Right renal cortex interstitium (tissue), 3 donors: ENCODE measurements at regions not wholly inside any gene's neighbourhood (a gene's known extent, or its start where the extent isn't known, plus 50 kb on each side); places are given as distances from the start of the nearest gene placed in this dataset.
"Not testable (repeated sequence)": the region's sequence is repeated elsewhere in the genome, so short reads cannot be mapped to it uniquely, and the experiment has no call there.

Experiments used
- DNase-seq, 3 donors: peaks; one replicate each; pipeline ENCODE4 v3.0.0-alpha.2; 2013; ENCODE audit warnings: low read depth in 3 of 3, low spot score in 2 of 3

DNA sequence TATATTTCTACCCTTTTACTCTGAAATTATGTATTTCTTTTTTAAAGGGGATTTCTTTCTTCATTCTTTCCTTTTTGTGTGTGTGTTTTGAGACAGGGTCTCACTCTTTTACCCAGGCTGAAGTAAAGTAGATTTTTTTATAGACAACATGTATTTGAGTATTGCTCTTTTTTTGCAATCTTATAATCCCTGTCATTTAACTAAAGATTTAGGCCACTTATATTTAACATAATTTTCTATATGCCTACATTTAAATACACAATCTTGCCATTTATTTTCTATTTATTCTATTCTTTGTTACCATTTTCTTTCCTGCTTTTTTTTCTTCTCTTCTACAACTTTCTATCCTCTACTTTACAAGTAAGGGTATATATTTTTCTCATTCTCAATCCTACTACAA lies 416.0 kb upstream of the IRX2 start:
- DNase-seq = no peak

DNA sequence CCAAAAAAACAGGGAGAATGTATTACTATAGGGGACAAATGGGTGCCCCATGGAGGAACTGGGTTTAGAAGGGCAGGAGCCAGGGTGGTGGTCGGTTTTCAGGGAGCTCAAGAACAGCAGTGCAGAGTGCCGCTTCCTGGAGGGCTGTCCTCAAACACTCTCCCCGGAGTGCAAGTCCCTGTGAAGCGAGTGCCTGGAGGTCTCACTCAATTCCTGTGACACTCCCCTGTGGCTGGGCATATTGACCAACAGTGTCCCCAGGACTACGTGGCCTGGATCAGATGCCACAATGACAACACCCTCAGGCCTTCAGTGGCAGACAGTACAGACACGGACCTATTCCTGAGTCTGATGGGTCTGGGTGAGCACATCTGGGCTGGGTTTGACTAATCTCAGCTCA lies 412.1 kb upstream of the IRX2 start:
- no peak for DNase-seq

DNA sequence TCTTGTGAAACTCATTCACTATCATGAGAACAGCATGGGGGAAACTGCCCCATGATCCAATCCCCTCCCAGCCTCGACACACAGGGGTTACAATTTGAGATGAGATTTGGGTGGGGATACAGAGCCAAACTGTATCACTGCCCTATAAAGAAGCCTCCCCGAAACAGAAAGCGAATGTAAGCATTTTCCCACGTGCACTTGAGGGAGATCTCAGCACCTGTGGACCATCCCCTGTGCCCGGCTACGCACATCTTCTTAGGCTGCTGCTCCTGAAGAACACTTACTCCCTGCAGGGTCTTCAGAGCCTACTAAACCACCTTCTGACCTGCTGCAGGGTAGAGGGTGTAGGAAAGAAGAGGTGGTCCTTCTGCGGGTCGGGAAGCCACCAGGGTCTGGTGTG lies 410.2 kb upstream of the IRX2 start:
- DNase-seq = no peak

DNA sequence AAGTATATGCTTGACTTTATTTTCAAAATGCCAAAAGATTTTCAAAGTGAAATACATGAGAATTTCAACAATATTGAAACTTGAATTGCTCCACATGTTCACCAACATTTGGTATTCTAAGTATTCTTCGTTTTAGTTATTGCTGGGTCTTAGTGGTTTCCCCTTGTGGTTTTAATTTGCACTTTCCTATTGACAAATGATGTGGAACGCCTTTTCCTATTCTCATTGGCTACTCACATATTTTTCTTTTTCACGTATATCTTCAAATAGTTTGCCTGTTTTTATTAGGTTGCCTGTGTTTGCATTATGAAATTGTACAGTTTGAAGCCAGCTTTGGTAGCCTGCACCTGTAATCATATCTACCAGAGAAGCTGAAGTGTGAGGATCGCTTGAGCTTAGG lies 405.7 kb upstream of the IRX2 start:
- no peak for DNase-seq

DNA sequence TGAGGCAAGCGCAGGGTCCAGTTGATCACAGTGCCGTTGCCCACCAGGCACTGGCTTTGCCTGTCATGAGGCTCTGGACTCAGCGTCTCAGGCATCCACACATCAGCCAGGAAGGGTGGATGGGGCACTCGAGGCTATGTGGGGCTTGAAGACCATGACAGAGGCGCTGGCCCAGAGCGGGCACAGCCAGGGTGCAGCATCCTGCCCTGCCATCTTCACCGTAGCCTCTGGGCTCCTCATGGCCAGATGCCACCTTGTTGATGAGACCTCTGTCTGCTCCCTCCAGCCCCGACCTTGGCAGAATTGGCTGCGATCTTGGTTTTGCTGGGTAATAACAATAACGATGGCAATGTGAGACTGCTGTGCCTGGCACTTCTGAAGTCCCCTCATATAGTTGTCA lies 404.2 kb upstream of the IRX2 start:
- DNase-seq = no peak

DNA sequence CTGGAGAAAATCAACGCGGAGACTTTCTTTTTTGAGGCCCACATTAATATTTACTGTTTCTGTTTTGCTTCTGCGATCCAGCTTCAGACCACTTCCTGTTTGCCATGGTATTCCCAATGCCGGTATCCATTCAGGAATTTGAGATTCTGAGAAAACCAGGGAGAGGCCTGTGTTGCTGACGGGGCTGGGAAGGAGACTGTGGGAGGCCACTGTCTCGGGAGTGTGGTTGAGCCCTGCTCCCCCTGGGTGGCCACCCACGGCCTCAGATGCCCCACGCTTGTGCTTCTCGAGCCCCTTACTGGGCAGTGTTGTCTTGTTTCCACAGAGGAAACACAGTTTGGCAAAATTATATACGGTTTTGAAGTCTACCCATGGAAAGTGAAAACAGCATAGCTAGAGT lies 403.6 kb upstream of the IRX2 start:
- no peak for DNase-seq

DNA sequence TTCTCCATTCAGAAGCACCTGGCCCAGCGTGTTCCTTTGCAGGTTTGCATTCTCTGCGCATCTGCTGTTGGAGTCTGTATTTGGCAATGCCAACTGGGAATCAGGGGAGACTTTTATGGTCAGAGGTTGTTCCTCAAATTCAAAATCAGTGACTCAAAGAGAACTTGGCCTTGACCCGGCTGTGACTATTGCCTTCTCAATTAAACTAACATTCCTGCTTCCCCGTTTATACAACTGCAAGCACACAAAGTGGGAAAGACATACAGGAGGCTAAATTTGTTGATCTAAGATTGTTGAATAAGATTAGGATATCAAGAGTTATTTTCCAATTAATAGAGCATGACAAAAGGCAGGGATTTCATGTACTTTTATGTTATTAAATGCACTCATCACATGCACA lies 402.4 kb upstream of the IRX2 start:
- DNase-seq = no peak

DNA sequence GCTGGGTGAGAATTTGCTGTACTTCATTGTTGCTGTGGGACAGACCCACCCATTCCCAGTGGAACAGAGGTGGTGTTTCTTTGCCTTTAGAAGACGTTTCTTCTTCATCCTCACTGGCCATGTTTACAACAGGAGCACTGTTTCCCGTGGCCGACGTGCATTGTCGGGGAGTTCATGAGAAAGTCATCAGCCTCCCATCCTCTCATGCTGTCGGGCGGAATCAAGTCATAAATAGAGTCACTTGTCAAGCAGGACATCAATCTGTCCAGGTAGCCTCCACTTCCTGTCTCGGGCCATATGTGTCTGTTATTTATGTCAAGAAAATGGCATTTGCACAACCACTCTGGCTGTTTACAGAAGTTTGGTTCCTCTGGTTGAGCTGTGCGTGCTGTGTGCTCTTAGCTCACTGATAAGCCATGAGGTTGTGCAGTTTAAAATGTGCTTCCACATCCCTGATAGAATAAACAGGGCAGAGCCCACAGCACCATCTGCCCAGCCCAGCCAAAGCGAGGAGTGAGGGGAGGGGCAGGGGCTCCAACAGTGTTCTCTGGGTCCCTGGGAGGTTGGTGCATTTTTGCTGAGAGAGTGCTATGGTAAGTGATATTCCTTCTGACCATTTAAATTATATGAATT lies 401.9 kb upstream of the IRX2 start:
- no peak for DNase-seq

DNA sequence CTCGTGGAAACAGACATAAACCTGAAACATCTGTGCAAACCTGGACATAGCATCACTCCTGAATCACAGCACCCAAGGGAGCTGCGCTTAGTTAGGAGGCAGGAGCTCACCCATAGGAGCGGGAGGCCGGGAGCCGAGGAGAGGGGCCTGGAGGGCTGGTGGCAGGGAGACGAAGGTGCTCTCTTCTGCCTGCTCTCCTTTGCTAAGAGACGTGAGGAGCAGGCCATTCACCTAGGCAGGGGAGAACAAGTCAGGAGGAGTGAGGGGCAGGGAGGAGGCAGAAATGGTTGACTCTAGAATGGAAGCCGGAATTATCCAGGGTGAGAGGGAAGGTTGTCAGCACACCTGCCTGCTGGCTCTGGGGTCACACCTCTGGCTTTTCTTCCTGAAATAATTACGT lies 398.4 kb upstream of the IRX2 start:
- DNase-seq = no peak

DNA sequence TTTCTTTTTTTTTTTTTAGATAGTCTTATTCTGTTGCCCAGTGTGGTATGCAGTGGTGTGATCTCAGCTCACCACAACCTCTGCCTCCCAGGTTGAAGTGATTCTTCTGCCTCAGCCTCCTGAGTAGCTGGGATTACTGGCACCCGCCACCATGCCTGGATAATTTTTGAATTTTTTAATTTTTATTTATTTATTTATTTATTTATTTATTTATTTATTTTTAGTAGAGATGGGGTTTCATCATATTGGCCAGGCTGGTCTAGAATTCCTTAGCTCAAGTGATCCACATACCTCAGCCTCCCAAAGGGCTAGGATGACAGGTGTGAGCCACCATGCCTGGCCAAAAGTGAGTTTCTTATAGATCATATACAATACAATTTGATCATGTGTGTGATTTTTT lies 395.9 kb upstream of the IRX2 start:
- not testable (repeated sequence) for DNase-seq

DNA sequence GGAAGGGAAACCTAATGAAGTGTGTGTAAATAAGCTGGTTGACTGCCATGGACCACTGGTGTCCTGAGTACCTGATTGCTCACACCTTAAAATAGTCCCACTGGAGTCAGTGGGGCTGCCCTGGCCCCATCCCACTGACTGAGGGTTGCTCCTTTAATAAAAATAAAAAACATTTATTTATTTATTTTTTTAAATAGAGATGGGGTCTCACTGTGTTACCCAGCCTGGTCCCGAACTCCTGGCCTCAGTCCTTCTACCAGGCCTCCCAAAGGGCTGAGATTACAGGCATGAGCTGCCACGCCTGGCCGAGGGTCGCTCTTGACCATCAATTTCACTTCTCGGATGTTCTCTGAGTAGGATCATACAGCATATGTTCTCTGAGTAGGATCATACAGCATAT lies 394.2 kb upstream of the IRX2 start:
- no peak for DNase-seq

DNA sequence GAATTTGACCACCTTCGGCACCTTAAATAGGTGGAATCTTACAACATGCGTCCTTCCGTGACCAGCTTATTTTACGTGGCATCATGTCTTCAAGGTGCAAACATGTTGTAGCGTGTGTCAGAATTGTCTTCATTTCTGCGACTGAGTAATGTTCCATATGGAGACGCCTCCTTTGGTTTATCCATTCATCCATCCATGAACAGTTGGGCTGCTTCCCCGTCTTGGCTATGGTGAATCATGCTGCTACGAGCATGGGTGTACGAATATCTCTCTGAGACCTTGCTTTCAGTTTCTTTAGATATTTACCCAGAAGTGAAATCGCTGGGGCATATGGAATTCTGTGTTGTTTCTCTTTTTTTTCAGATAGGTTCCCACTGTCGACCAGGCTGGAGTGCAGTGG lies 391.9 kb upstream of the IRX2 start:
- no peak for DNase-seq

DNA sequence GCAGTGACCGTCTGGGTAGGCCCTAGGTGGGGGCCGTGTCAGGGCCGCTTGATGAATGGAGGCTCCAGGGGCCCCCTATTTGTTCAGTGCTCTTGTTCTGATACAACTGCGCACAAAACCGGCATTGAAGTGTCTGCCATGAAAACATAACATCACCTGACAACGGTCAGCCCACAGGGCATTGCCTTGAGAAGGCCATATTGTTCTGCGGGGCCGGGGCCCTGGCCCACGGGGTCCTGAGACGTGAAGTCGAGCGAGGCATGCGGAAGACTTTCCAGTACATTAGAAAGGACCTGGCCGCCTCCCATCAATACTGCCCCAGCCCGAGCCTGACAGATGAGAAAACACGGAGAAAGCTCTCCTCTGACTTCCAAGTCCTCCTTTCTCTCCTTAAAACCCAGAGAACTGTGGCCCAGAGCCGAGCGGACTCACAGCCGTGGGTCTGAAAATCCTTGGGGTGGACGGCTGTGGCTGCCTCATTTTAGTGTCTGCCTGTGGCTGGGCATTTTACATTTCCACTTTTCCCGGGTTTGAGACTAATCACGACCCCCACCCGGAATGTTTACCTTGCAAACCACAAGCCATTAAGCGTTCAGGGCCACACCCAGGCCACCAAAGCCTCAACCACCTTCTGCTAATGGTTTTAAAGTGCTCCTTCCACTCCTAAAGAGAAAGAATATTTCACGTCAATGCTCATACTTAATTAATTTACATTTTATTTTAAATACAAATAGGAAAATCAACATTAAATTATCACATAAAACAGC lies 391.0 kb upstream of the IRX2 start:
- no peak for DNase-seq

DNA sequence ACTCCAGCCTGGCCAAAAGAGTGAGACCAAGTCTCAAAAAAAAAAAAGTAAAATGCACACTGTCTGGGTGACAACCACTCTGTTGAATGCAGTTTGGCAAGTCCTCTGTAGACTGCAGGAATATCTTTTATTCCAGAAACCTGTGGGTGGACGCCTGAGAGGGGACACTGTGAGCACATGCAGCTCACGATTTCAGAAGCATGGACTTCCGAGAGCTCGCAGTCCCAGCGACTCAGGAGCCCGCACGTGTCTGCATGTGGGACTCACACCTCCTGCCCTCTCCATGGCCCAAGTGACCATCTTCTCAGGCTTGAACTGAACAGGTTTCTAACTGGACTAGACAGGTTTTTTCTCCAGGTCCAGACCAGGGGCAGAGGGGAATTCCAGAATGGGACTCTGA lies 388.6 kb upstream of the IRX2 start:
- no peak for DNase-seq

DNA sequence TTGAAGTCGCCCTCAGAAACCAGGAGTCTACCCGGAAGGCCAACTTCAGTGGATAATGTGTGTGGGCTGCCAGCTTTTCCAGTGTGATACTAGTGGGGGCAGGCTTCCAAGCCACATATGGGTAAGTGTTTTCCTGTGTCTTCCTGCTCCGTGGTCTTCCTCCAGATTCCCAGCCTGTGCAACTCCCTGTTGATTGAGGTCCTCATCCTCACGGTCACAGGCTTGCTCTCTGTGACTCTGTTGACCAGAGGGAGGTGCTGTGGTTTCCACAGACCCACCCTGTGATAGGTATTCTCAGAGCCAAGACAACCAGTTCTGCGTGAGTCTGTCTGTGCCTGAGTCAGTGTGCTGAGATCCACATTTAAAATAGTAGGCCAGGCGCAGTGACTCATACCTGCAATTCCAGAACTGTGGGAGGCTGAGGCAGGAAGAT lies 388.0 kb upstream of the IRX2 start:
- no peak for DNase-seq

DNA sequence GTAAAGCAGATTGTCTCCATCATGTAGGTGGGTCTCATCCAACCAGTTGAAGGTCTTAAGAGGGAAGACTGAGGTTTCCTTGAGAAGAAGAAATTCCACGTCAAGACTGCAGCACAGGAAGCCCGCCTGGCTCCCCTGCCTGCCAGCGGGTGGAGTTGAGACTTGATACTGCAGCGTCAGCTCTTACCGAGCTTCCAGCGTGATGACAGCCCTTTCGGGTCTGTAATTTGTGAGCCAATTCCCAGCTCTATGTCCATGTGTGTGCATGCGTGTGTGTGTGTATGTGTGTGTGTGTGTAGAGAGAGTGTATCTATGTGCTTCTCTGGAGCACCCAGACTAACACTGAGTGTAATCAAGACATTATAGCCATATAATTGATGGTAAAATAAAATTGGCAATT lies 379.7 kb upstream of the IRX2 start:
- DNase-seq = no peak

DNA sequence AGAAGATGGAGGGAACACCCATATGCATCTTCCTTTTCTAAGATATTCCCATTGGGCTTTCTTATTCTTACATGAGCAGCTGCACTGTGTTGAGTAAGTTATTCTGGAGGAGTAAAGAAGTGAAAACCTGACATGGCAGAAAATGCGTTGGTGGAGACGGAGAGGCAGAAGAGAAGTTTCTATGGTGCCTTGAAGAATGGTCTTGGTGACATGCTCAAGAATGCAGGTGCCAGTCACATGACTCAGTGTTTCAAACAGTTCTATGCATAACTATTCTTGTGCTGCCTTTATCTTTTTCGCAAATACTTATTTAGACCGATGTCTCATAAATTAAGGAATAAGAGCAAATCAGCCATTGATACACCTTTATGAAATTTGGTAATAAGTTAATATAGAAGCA lies 377.8 kb upstream of the IRX2 start:
- DNase-seq = no peak

DNA sequence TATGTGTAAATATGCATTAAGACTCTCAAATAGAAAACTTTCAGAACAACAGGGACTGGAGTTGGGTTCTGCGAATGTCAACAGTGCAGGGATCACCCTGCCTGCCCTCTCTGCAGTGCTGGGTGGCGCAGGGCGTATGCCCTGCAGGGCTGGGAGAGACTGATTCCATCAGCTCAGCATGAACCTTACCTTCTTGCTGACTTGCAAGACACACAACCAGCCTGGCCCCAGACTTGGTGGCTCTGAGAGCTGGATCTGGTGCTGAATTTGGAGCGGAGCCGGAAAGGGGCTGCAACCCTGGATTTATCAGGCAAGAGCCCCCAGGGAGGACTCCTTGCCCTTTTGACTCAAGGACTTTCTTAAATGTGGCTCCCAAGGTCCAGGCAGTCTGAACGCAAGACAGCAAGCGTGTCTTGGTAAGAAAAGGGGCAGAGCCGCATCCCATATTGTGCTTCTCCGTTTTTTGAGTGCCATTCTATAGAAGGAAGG lies 376.0 kb upstream of the IRX2 start:
- DNase-seq = no peak

DNA sequence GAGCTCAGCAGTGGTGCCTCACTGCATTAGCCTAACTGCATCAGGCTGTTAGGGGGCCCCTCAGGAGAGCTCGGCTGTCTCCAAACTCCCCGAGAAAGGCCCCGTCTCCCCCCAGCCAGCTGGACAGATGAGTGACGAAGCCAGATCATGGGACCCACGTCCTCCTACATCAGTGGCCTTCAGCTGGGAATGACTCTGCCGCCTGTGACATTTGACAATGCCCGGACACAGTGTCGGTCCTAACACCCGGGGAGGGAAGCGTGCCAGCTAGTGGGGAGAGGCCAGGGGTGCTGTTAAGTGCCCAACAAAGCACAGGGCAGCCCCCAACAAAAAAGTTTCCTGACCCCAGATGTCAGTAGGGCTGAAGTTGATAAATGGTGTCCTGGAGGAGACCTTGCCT lies 375.2 kb upstream of the IRX2 start:
- no peak for DNase-seq

DNA sequence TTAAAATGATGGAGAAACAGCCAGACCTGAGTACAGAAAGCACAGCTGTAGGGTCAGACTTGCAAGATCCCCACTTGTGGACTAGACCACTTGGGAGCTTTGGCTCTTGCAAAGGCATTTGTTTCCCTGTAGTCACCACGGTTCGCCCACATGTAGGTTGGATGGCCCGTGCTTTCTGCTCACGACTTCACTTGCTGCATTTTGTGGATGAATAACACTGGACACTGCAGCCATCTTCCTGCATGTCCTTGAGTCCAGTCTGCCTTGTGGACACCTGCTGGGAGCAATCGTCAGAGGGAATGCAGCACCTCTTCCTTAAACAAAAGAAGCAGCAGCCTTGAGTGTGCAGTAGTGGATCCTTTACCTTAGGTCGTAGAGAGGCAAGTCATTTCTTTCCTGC lies 372.9 kb upstream of the IRX2 start:
- no peak for DNase-seq

DNA sequence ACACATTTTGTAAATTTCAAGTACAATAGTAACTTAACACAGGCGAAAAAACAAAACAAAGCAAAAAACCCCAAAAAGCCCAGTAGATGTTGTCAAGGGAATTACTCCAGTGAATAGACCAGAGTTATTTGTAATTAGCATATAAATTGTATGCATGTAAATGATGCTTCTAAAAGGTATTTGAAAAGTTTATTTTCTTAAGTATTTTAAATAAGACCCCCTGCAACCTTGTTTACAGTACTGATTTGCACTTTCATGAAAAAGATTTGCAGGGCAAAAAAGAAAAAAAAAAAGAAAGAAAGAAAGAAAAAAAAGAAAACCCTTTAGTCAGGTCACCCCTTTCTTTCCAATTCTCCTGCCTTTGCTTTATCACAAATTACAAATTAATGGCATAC lies 372.3 kb upstream of the IRX2 start:
- no peak for DNase-seq

DNA sequence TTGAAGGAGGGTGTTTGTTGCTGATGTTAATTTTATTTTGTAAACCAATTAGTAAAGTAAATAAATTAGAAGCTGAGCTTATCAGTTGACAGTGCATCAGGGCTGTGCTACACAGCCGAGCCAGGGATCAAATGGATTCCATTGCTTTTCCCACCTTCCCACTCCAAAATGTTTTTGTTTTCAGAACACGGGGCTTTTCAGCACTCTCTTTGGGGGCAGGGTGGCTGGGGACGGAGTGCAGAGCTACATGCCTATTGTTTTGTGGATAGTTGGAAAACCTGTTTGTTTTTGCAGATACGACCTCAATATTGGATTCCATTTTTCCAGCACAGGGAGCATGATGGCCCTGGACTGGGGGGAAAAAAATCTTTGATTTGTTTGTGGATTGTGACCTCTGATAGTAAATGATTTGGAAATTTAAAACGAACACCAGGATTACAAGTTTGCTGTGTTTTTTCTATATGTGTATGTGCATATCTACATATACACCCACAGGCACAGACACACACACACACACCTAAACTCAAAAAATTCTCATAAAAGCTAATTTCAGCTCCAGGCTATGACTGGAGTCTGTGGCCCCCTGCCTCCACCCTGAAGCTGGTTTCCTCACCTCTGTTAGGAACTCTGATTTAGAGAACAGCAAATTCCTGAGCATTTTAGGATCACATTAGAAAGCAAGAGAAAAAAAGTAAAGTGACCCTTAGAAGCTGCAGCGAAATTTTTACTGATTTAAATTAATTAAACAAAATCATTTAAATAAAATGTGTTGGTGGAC lies 371.7 kb upstream of the IRX2 start:
- DNase-seq = no peak
